PFSK-1 (cell line): ENCODE measurements at regions not wholly inside any gene's neighbourhood (a gene's known extent, or its start where the extent isn't known, plus 50 kb on each side); places are given as distances from the start of the nearest gene placed in this dataset.

Source experiments
- FOXP2 ChIP-seq: optimal IDR thresholded peaks from 2 replicates; pipeline ENCODE3; 2011; ENCODE audit warnings: borderline replicate concordance, control low read depth, inconsistent platforms; ENCODE audit not compliant: insufficient read depth; ENCODE audit errors: extremely low read length, extremely low read depth
- POLR2AphosphoS5 ChIP-seq: IDR thresholded peaks from 2 replicates; pipeline ENCODE4 v1.6.1; 2012; ENCODE audit warnings: low read depth, mild to moderate bottlenecking, control low read depth, low read length, moderate library complexity
- REST ChIP-seq, 2 experiments: IDR thresholded peaks; 2 replicates each; pipeline versions ENCODE4 v1.6.1 to v1.8.0; 2011 to 2012; ENCODE audit warnings: low read depth in 2 of 2, low read length in 2 of 2, control low read depth in 1 of 2, inconsistent platforms in 1 of 2, mild to moderate bottlenecking in 1 of 2, moderate library complexity in 1 of 2; ENCODE audit not compliant: insufficient read depth in 1 of 2
- SIN3A ChIP-seq: IDR thresholded peaks from 2 replicates; pipeline ENCODE4 v1.6.1; 2012; ENCODE audit warnings: mild to moderate bottlenecking, low read length, moderate library complexity, borderline replicate concordance; ENCODE audit not compliant: insufficient read depth
- TAF1 ChIP-seq: IDR thresholded peaks from 2 replicates; pipeline ENCODE4 v1.6.1; 2012; ENCODE audit warnings: low read length, control low read depth, borderline replicate concordance; ENCODE audit not compliant: insufficient read depth

GRCh38 chr10:83545901-83546391 lies 593.4 kb upstream of the GHITM start:
- no peak for TF ChIP-seq SIN3A
- TF ChIP-seq REST (IDR thresholded peaks at IDR 0.05; ENCODE audit: insufficient read depth in 1 of 2, low read depth in 2 of 2, low read length in 2 of 2): no peak
- TF ChIP-seq POLR2AphosphoS5: no peak
- TF ChIP-seq TAF1: no peak
- TF ChIP-seq FOXP2: no peak

GRCh38 chr10:83553366-83553765 lies 585.9 kb upstream of the GHITM start:
- TF ChIP-seq TAF1 (no peak), REST (IDR thresholded peaks at IDR 0.05; ENCODE audit: insufficient read depth in 1 of 2, low read depth in 2 of 2, low read length in 2 of 2) (no peak), SIN3A (no peak), FOXP2 (no peak), POLR2AphosphoS5 (no peak)

GRCh38 chr10:83555264-83555663 lies 584.0 kb upstream of the GHITM start:
- no peak for TF ChIP-seq TAF1
- no peak for TF ChIP-seq REST (IDR thresholded peaks at IDR 0.05; ENCODE audit: insufficient read depth in 1 of 2, low read depth in 2 of 2, low read length in 2 of 2)
- no peak for TF ChIP-seq POLR2AphosphoS5
- TF ChIP-seq FOXP2: no peak
- no peak for TF ChIP-seq SIN3A

GRCh38 chr10:83562381-83562780 lies 576.9 kb upstream of the GHITM start:
- TF ChIP-seq TAF1 (no peak), REST (IDR thresholded peaks at IDR 0.05; ENCODE audit: insufficient read depth in 1 of 2, low read depth in 2 of 2, low read length in 2 of 2) (no peak), SIN3A (no peak), FOXP2 (no peak), POLR2AphosphoS5 (no peak)

GRCh38 chr10:83564889-83565588 lies 574.3 kb upstream of the GHITM start:
- no peak for TF ChIP-seq FOXP2
- TF ChIP-seq POLR2AphosphoS5: no peak
- TF ChIP-seq REST (IDR thresholded peaks at IDR 0.05; ENCODE audit: insufficient read depth in 1 of 2, low read depth in 2 of 2, low read length in 2 of 2): no peak
- TF ChIP-seq SIN3A: no peak
- TF ChIP-seq TAF1: no peak
